ENCODE measurements at regions not wholly inside any gene's neighbourhood (a gene's known extent, or its start where the extent isn't known, plus 50 kb on each side); places are given as distances from the start of the nearest gene placed in this dataset.
"Not testable (repeated sequence)": the region's sequence is repeated elsewhere in the genome, so short reads cannot be mapped to it uniquely, and the experiment has no call there.

GRCh38 chr5:12936221-12936620 lies 1008.3 kb downstream of the DNAH5 start:
- DNase-seq (ENCODE audit: extremely low read depth, low read depth) = no peak

GRCh38 chr5:12934722-12935121 lies 1009.8 kb downstream of the DNAH5 start:
- DNase-seq (ENCODE audit: extremely low read depth, low read depth) = peak; percentile 9

- DNase-seq (ENCODE audit: extremely low read depth, low read depth) = no peak
Measured at GRCh38 chr5:12920527-12920926, 1016.3 kb upstream of the CTNND2 start.

- DNase-seq (ENCODE audit: extremely low read depth, low read depth) = no peak
Measured at GRCh38 chr5:12911156-12911555, 1006.9 kb upstream of the CTNND2 start.

- DNase-seq (ENCODE audit: extremely low read depth, low read depth) = no peak
Measured at GRCh38 chr5:12910641-12911040, 1006.4 kb upstream of the CTNND2 start.

GRCh38 chr5:12902611-12903010 lies 998.4 kb upstream of the CTNND2 start:
- DNase-seq (ENCODE audit: extremely low read depth, low read depth) = no peak

GRCh38 chr5:12901696-12902095 lies 997.5 kb upstream of the CTNND2 start:
- DNase-seq (ENCODE audit: extremely low read depth, low read depth) = no peak

GRCh38 chr5:12896086-12896485 lies 991.8 kb upstream of the CTNND2 start:
- DNase-seq (ENCODE audit: extremely low read depth, low read depth) = no peak

GRCh38 chr5:12885018-12885417 lies 980.8 kb upstream of the CTNND2 start:
- DNase-seq (ENCODE audit: extremely low read depth, low read depth) = no peak

- DNase-seq (ENCODE audit: extremely low read depth, low read depth) = peak; percentile 33
Measured at GRCh38 chr5:12883395-12883794, 979.1 kb upstream of the CTNND2 start.

GRCh38 chr5:12876541-12877298 lies 972.5 kb upstream of the CTNND2 start:
- no peak for DNase-seq (ENCODE audit: extremely low read depth, low read depth)

GRCh38 chr5:12870872-12871539 lies 966.8 kb upstream of the CTNND2 start:
- no peak for DNase-seq (ENCODE audit: extremely low read depth, low read depth)

- DNase-seq (ENCODE audit: extremely low read depth, low read depth) = no peak
Measured at GRCh38 chr5:12865529-12865928, 961.3 kb upstream of the CTNND2 start.

GRCh38 chr5:12861886-12862654 lies 957.8 kb upstream of the CTNND2 start:
- DNase-seq (ENCODE audit: extremely low read depth, low read depth) = no peak

GRCh38 chr5:12856105-12856504 lies 951.9 kb upstream of the CTNND2 start:
- not testable (repeated sequence) for DNase-seq (ENCODE audit: extremely low read depth, low read depth)

- no peak for DNase-seq (ENCODE audit: extremely low read depth, low read depth)
Measured at GRCh38 chr5:12854386-12854785, 950.1 kb upstream of the CTNND2 start.

GRCh38 chr5:12851761-12852160 lies 947.5 kb upstream of the CTNND2 start:
- DNase-seq (ENCODE audit: extremely low read depth, low read depth) = no peak

- no peak for DNase-seq (ENCODE audit: extremely low read depth, low read depth)
Measured at GRCh38 chr5:12848709-12849108, 944.5 kb upstream of the CTNND2 start.

- no peak for DNase-seq (ENCODE audit: extremely low read depth, low read depth)
Measured at GRCh38 chr5:12845549-12846159, 941.4 kb upstream of the CTNND2 start.

GRCh38 chr5:12840972-12841371 lies 936.7 kb upstream of the CTNND2 start:
- DNase-seq (ENCODE audit: extremely low read depth, low read depth) = no peak

GRCh38 chr5:12837592-12837991 lies 933.3 kb upstream of the CTNND2 start:
- DNase-seq (ENCODE audit: extremely low read depth, low read depth) = no peak
